ENCODE measurements at regions not wholly inside any gene's neighbourhood (a gene's known extent, or its start where the extent isn't known, plus 50 kb on each side); places are given as distances from the start of the nearest gene placed in this dataset.
"Not testable (repeated sequence)": the region's sequence is repeated elsewhere in the genome, so short reads cannot be mapped to it uniquely, and the experiment has no call there.

DNA sequence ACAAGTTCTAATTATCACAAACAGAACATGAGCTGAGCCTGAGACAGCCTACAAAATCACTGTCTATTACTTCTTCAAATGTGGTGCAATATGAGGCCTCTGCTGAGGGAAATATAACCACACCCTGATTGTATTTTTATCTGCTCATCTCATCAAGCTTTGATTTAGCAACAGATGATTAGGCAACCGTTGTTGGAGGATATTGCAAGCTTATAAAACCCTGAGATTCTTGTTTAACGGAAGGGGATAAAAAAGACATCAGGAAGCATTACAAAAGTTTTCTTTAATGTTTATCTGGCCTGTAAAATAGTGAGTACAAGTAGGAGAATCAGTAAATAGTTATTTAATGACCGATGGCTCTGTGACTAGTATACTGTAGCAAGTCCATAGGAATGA is 108.5 kb downstream of the ZNF330 start:
- DNase-seq (ENCODE audit: low read depth) (peak; percentile 48), FAIRE-seq (no peak)
- TF ChIP-seq, protein P1, sequence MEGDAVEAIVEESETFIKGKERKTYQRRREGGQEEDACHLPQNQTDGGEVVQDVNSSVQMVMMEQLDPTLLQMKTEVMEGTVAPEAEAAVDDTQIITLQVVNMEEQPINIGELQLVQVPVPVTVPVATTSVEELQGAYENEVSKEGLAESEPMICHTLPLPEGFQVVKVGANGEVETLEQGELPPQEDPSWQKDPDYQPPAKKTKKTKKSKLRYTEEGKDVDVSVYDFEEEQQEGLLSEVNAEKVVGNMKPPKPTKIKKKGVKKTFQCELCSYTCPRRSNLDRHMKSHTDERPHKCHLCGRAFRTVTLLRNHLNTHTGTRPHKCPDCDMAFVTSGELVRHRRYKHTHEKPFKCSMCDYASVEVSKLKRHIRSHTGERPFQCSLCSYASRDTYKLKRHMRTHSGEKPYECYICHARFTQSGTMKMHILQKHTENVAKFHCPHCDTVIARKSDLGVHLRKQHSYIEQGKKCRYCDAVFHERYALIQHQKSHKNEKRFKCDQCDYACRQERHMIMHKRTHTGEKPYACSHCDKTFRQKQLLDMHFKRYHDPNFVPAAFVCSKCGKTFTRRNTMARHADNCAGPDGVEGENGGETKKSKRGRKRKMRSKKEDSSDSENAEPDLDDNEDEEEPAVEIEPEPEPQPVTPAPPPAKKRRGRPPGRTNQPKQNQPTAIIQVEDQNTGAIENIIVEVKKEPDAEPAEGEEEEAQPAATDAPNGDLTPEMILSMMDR (IDR thresholded peaks at IDR 0.05; ENCODE audit: insufficient read depth, low read length, severe bottlenecking), result no peak
- peaks cover 4% of the 10 kb centered on the region for H3K27me3 ChIP-seq (ENCODE audit: control insufficient read depth, insufficient read depth, low read length)
- H3K36me3 ChIP-seq (ENCODE audit: control insufficient read depth, insufficient read depth, low read length), result no peaks in the 10 kb centered on the region
- no peak overlapping the region for H3K4me3 ChIP-seq (ENCODE audit: low read depth, low read length)

DNA sequence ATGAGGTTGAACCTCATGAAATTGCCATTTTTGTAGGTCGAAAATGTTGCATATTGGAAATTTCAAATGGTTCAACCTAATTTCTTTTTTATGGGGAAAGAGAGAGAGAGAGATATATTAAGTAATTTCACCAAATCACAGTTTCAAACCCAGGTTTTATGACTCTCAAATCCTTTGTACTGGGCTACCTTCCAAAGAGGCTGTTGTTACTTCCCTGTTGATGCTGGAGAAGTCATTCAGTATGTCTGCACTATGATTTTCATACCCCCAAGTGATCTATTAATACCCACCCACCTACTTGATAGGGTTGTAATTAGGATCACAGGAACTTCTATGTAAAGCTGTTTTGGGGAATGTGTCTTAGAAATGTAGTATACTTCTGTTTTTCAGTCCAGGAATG is 109.9 kb downstream of the ZNF330 start:
- no peaks in the 10 kb centered on the region for H3K36me3 ChIP-seq (ENCODE audit: control insufficient read depth, insufficient read depth, low read length)
- no peak for DNase-seq (ENCODE audit: low read depth)
- peaks cover 4% of the 10 kb centered on the region for H3K27me3 ChIP-seq (ENCODE audit: control insufficient read depth, insufficient read depth, low read length)
- no peak for FAIRE-seq
- no peak overlapping the region for H3K4me3 ChIP-seq (ENCODE audit: low read depth, low read length)
- TF ChIP-seq, protein P1 (IDR thresholded peaks at IDR 0.05; ENCODE audit: insufficient read depth, low read length, severe bottlenecking), result no peak

DNA sequence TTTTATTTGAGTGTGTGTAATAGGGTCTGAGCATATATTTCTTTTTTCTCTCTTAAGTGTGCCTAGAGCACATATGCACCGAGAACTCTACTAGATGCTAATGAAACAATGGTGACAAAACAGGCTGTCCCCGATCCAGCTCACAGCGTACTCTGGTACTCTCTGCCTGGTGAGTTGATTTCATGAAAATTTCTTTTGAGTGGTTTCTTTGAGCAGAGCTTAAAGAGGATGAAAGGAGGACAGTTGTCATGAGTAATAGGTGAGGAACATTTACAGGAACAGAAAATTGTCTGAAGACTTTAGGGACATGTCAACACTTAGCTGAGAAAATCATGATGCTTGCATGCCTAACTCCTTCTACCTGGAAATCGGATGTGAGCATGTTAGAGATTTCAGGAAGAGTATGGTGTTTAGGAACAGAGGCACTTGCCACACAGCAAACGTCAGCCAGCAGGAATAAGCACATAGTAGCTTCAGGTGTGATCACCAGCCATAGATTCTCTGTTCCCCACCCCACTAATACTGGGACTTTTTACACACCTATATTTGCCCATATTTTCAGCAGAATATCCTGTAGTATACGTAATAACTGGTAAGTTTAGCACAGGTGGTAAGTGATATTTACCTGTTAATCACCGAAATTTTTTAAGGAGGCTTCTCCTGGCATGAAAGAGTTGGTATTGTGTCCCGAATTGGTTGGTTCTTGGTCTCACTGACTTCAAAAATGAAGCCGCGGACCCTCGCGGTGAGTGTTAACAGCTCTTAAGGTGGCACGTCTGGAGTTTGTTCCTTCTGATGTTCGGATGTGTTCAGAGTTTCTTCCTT is 111.1 kb downstream of the ZNF330 start:
- H3K36me3 ChIP-seq (ENCODE audit: control insufficient read depth, insufficient read depth, low read length), result no peaks in the 10 kb centered on the region
- DNase-seq (ENCODE audit: low read depth) (no peak), FAIRE-seq (peak; percentile 55)
- TF ChIP-seq, protein P1 (IDR thresholded peaks at IDR 0.05; ENCODE audit: insufficient read depth, low read length, severe bottlenecking), result no peak
- peaks cover 4% of the 10 kb centered on the region for H3K27me3 ChIP-seq (ENCODE audit: control insufficient read depth, insufficient read depth, low read length)
- H3K4me3 ChIP-seq (ENCODE audit: low read depth, low read length), result no peak overlapping the region

DNA sequence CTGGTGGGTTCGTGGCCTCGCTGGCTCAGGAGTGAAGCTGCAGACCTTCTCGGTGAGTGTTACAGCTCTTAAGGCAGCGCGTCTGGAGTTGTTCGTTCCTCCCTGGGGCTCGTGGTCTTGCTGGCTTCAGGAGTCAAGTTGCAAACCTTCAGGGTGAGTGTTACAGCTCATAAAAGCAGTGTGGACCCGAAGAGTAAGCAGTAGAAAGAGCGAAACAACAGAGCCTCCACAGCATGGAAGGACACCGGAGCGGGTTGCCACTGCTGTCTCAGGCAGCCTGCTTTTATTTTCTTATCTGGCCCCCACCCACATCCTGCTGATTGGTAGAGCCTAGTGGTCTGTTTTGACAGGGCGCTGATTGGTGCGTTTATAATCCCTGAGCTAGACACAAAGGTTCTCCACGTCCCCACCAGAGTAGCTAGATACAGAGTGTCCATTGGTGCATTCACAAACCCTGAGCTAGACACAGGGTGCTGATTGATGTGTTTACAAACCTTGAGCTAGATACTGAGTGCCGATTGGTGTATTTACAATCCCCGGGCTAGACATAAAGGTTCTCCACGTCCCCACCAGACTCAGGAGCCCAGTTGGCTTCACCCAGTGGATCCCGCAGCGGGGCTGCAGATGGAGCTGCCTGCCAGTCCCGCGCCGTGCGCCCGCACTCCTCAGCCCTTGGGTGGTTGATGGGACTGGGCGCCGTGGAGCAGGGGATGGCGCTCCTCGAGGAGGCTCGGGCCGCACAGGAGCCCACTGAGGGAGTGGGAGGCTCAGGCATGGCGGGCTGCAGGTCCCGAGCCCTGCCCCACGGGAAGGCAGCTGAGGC is 111.9 kb downstream of the ZNF330 start:
- FAIRE-seq, result not testable (repeated sequence)
- peak overlapping the region; percentile 16 for H3K4me3 ChIP-seq (ENCODE audit: low read depth, low read length)

DNA sequence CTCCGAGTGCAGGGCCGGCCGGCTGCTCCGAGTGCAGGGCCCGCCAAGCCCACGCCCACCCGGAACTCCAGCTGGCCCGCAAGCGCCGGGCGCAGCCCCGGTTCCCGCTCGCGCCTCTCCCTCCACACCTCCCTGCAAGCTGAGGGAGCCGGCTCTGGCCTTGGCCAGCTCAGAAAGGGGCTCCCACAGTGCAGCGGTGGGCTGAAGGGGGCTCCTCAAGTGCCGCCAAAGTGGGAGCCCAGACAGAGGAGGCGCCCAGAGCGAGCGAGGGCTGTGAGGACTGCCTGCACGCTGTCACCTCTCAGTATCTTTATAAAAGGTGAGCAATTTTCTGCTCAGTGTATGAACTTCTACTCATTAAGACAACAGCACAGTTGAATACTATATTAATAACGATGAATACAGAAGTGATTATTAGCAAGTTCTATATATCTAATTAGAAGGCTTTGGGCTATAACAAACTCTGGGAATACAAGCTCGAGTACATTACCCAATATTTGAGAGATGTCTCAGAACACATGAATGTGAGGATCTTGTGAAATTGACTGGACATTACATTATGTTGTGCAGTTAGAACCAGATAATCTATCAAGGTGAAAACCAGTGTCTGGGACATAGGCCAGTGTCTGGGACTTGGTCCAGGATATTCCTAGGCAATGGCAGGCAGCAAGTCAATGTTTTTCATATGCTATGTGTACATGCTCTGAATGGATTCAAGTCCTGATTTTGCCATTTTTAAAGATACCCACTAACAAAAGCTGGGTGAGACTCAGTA is 112.9 kb downstream of the ZNF330 start:
- not testable (repeated sequence) for H3K36me3 ChIP-seq (ENCODE audit: control insufficient read depth, insufficient read depth, low read length); H3K27me3 ChIP-seq (ENCODE audit: control insufficient read depth, insufficient read depth, low read length); FAIRE-seq
- DNase-seq (ENCODE audit: low read depth), result peak; percentile 25
- peak overlapping the region; percentile 12 for H3K4me3 ChIP-seq (ENCODE audit: low read depth, low read length)

More for the DNA sequence above, 111.9 kb downstream of the ZNF330 start:
- DNase-seq (ENCODE audit: low read depth); H3K27me3 ChIP-seq (ENCODE audit: control insufficient read depth, insufficient read depth, low read length); H3K36me3 ChIP-seq (ENCODE audit: control insufficient read depth, insufficient read depth, low read length): not testable (repeated sequence)

DNA sequence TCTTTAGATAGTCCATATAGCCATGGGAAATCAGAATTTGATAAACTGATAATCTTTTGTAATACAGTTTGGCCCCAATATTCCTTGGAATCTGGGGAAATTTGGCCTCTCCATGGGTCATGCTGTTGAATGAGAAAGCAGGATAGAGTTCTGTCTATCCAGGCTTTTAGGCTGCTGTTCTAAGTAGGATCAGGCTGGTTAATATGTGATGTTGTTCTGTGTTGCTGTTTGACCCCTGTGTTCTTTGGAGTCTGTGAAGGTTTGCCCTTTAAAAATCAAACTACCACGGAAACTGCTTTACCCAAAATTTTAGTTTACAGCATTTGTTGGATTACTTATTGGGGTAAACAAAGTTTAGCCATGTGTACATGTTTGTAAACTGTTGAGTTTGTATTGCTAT is 114.5 kb downstream of the ZNF330 start:
- H3K27me3 ChIP-seq (ENCODE audit: control insufficient read depth, insufficient read depth, low read length), result peaks cover 2% of the 10 kb centered on the region
- FAIRE-seq (no peak), DNase-seq (ENCODE audit: low read depth) (no peak)
- no peak overlapping the region for H3K4me3 ChIP-seq (ENCODE audit: low read depth, low read length)
- no peaks in the 10 kb centered on the region for H3K36me3 ChIP-seq (ENCODE audit: control insufficient read depth, insufficient read depth, low read length)
- TF ChIP-seq, protein P1 (IDR thresholded peaks at IDR 0.05; ENCODE audit: insufficient read depth, low read length, severe bottlenecking), result no peak
